C4-2B (cell line): ENCODE measurements at regions not wholly inside any gene's neighbourhood (a gene's known extent, or its start where the extent isn't known, plus 50 kb on each side); places are given as distances from the start of the nearest gene placed in this dataset.

ENCODE experiments used
- ZFX ChIP-seq: fragments of 450-650 bp; IDR thresholded peaks from 2 replicates; pipeline ENCODE4 v1.6.1; 2017
- TF ChIP-seq, protein P1 (sequence below): fragments of 450-650 bp; conservative IDR thresholded peaks from 2 replicates; pipeline ENCODE4 v1.5.1; 2017; ENCODE audit warnings: mild to moderate bottlenecking

DNA sequence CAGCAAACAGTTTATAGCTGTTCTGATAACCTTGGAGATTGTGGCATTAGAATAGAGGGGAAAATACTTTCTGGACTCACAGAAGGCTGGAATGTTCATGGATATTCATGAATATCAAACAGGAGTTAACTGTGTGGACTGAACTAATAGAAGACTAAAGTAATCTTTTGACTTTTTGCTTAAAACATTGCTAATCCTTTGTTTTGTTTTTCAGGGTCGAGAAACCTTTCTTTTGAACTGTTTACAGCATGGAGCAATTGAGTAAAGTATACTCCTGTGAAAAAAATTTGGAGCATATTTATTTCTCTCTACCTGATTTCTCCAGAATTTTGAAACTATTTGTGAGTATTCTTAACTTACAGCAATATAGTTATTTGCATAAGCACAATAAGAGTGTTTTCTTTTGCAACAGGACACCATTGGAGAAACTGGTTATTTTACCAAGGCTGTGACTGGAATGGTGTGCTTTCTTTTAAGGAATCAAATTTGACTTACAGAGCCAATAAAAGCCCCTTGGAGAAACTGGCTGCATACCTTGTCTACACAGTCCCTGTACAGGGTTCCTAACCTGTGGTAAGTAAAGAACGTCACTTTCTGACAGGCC, 821.6 kb downstream of the TBC1D22A start:
- TF ChIP-seq, protein P1, sequence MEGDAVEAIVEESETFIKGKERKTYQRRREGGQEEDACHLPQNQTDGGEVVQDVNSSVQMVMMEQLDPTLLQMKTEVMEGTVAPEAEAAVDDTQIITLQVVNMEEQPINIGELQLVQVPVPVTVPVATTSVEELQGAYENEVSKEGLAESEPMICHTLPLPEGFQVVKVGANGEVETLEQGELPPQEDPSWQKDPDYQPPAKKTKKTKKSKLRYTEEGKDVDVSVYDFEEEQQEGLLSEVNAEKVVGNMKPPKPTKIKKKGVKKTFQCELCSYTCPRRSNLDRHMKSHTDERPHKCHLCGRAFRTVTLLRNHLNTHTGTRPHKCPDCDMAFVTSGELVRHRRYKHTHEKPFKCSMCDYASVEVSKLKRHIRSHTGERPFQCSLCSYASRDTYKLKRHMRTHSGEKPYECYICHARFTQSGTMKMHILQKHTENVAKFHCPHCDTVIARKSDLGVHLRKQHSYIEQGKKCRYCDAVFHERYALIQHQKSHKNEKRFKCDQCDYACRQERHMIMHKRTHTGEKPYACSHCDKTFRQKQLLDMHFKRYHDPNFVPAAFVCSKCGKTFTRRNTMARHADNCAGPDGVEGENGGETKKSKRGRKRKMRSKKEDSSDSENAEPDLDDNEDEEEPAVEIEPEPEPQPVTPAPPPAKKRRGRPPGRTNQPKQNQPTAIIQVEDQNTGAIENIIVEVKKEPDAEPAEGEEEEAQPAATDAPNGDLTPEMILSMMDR, result no peak
- TF ChIP-seq ZFX, result no peak
